ENCODE measurements at regions not wholly inside any gene's neighbourhood (a gene's known extent, or its start where the extent isn't known, plus 50 kb on each side); places are given as distances from the start of the nearest gene placed in this dataset.

GRCh38 chr7:25279705-25280104 lies 51.4 kb upstream of the NPVF start:
- H3K9me3 ChIP-seq = no peaks in the 10 kb centered on the region
- no peak for DNase-seq
- no peak overlapping the region for H3K4me3 ChIP-seq
- no peaks in the 10 kb centered on the region for H3K27me3 ChIP-seq
- H3K27ac ChIP-seq = no peak overlapping the region
- no peaks in the 10 kb centered on the region for H3K36me3 ChIP-seq
- WGBS, 2 donors = 83 to 86% methylated on average over 4 of the region's 4 CpGs
- intact Hi-C loops (cut with DNase I) = no loop called here
- H3K4me1 ChIP-seq = no peaks in the 10 kb centered on the region
- TF ChIP-seq POLR2AphosphoS5 (IDR thresholded peaks at IDR 0.05) (no peak), POLR2A (IDR thresholded peaks at IDR 0.05) (no peak), EP300 (IDR thresholded peaks at IDR 0.05) (no peak)
- TF ChIP-seq, protein P1, sequence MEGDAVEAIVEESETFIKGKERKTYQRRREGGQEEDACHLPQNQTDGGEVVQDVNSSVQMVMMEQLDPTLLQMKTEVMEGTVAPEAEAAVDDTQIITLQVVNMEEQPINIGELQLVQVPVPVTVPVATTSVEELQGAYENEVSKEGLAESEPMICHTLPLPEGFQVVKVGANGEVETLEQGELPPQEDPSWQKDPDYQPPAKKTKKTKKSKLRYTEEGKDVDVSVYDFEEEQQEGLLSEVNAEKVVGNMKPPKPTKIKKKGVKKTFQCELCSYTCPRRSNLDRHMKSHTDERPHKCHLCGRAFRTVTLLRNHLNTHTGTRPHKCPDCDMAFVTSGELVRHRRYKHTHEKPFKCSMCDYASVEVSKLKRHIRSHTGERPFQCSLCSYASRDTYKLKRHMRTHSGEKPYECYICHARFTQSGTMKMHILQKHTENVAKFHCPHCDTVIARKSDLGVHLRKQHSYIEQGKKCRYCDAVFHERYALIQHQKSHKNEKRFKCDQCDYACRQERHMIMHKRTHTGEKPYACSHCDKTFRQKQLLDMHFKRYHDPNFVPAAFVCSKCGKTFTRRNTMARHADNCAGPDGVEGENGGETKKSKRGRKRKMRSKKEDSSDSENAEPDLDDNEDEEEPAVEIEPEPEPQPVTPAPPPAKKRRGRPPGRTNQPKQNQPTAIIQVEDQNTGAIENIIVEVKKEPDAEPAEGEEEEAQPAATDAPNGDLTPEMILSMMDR (IDR thresholded peaks at IDR 0.05) = no peak

GRCh38 chr7:25280181-25280580 lies 51.9 kb upstream of the NPVF start:
- Histone ChIP-seq H3K4me1 (no peaks in the 10 kb centered on the region), H3K36me3 (no peaks in the 10 kb centered on the region), H3K27ac (no peak overlapping the region), H3K27me3 (no peaks in the 10 kb centered on the region), H3K4me3 (no peak overlapping the region), H3K9me3 (no peaks in the 10 kb centered on the region)
- intact Hi-C loops (cut with DNase I) = no loop called here
- TF ChIP-seq, protein P1 (IDR thresholded peaks at IDR 0.05) = no peak
- TF ChIP-seq EP300 (IDR thresholded peaks at IDR 0.05) (no peak), POLR2A (IDR thresholded peaks at IDR 0.05) (no peak), POLR2AphosphoS5 (IDR thresholded peaks at IDR 0.05) (no peak)
- WGBS, 2 donors = 86 to 89% methylated on average over 3 of the region's 3 CpGs
- no peak for DNase-seq

GRCh38 chr7:25282194-25282593 lies 53.9 kb upstream of the NPVF start:
- Histone ChIP-seq H3K4me3 (no peak overlapping the region), H3K36me3 (no peaks in the 10 kb centered on the region), H3K4me1 (no peaks in the 10 kb centered on the region), H3K27me3 (no peaks in the 10 kb centered on the region), H3K9me3 (no peaks in the 10 kb centered on the region), H3K27ac (no peak overlapping the region)
- no peak for TF ChIP-seq EP300 (IDR thresholded peaks at IDR 0.05)
- no peak for TF ChIP-seq POLR2AphosphoS5 (IDR thresholded peaks at IDR 0.05)
- TF ChIP-seq POLR2A (IDR thresholded peaks at IDR 0.05) = no peak
- TF ChIP-seq, protein P1 (IDR thresholded peaks at IDR 0.05) = no peak
- 18 to 67% methylated on average over 8 of the region's 8 CpGs for WGBS, 2 donors
- DNase-seq = no peak
- intact Hi-C loops (cut with DNase I) = no loop called here

- TF ChIP-seq, protein P1 (IDR thresholded peaks at IDR 0.05) = no peak
- no peak for TF ChIP-seq POLR2A (IDR thresholded peaks at IDR 0.05)
- TF ChIP-seq POLR2AphosphoS5 (IDR thresholded peaks at IDR 0.05) = no peak
- TF ChIP-seq EP300 (IDR thresholded peaks at IDR 0.05) = no peak
- no peak for DNase-seq
- Histone ChIP-seq H3K4me3 (no peak overlapping the region), H3K36me3 (no peaks in the 10 kb centered on the region), H3K27ac (no peak overlapping the region), H3K27me3 (no peaks in the 10 kb centered on the region), H3K9me3 (no peaks in the 10 kb centered on the region), H3K4me1 (peaks cover 0 to 14% (median 7%) of the 10 kb centered on the region in 4 donors)
- intact Hi-C loops (cut with DNase I) = no loop called here
Observed at GRCh38 chr7:25286756-25287155, 58.5 kb upstream of the NPVF start.

- H3K4me3 ChIP-seq = no peak overlapping the region
- no peaks in the 10 kb centered on the region for H3K27me3 ChIP-seq
- WGBS, 2 donors = 84 to 88% methylated on average over 6 of the region's 6 CpGs
- H3K9me3 ChIP-seq = no peaks in the 10 kb centered on the region
- no peak overlapping the region for H3K27ac ChIP-seq
- peaks cover 0 to 14% (median 7%) of the 10 kb centered on the region in 4 donors for H3K4me1 ChIP-seq
- intact Hi-C loops (cut with DNase I) = no loop called here
- DNase-seq = no peak
- H3K36me3 ChIP-seq = no peaks in the 10 kb centered on the region
- TF ChIP-seq, protein P1 (IDR thresholded peaks at IDR 0.05) = no peak
- no peak for TF ChIP-seq EP300 (IDR thresholded peaks at IDR 0.05)
- TF ChIP-seq POLR2A (IDR thresholded peaks at IDR 0.05) = no peak
- TF ChIP-seq POLR2AphosphoS5 (IDR thresholded peaks at IDR 0.05) = no peak
Observed at GRCh38 chr7:25287291-25287690, 59.0 kb upstream of the NPVF start.

Measured in sigmoid colon (tissue), 6 donors.